Endothelial cell of hepatic sinusoid (primary cell): ENCODE measurements at regions not wholly inside any gene's neighbourhood (a gene's known extent, or its start where the extent isn't known, plus 50 kb on each side); places are given as distances from the start of the nearest gene placed in this dataset.

ENCODE experiments used
- in situ Hi-C: cut with HindIII; loops from 2 replicates; pipeline ENCODE4 v1.10.0; 2017; ENCODE audit warnings: low sequenced_read_pairs

DNA sequence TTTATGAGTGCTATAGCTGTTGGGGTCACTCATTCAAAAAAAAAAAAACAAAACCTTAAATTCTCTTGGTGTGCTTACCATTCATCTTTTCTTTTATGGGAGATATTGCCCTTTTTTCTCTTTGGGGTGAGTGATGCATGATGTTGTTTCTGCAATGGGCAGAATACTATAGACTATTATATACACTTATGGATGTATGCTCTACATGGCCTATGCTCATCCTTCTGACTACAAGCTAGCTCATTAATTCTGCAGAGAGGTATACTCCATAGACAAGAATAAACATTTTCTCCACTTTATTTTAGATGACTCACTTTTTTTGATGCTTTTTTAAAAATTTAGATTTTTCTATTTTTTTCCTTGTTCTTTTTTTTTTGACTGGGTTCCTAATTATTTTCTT, 160.3 kb upstream of the ANK2 start:
- in situ Hi-C loops = no loop called here

- in situ Hi-C loops = no loop called here
Observed at GRCh38 chr4:112889619-112890527, 159.6 kb upstream of the ANK2 start.

GRCh38 chr4:112894480-112894879, 155.0 kb upstream of the ANK2 start:
- in situ Hi-C loops = no loop called here

- in situ Hi-C loops = no loop called here
Observed at GRCh38 chr4:112894951-112895350, 154.5 kb upstream of the ANK2 start.

DNA sequence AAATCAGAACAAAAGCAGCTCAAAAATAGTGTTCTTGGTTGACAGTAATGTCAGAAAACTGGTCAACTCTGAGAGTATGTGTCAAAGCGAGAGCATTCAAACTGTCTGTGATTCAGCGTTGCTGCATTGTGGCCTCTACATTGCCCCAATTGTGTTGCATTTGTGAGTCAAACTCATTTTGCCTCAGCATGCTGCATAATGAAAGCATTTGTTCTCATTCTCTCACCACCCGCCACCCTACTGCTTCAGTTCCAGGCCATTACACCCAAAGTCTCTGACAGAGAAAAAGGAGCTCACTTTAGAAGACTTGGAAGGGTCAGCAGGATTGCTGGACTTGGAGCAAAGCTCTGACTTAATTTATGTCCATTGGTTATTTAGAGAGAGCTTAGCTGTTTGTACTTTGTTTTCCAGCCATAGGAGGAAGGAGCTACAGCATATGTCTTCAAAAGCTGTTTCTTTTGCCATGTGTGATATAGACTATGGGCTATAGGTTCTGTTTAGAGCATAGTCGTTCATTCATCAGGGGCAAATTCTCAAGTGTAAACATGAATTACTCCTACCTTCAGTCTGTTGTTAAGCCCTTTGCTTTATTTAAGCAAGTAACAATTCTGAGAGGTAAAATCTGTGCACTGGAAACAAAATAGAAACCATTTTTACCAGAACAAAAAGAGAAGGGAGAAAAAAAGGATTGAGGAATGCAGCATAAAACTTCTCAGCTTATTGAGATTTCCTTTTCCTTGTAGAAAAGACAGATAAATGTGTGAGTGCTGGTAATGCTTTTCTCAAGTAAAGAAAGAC, 153.4 kb upstream of the ANK2 start:
- in situ Hi-C loops = no loop called here

DNA sequence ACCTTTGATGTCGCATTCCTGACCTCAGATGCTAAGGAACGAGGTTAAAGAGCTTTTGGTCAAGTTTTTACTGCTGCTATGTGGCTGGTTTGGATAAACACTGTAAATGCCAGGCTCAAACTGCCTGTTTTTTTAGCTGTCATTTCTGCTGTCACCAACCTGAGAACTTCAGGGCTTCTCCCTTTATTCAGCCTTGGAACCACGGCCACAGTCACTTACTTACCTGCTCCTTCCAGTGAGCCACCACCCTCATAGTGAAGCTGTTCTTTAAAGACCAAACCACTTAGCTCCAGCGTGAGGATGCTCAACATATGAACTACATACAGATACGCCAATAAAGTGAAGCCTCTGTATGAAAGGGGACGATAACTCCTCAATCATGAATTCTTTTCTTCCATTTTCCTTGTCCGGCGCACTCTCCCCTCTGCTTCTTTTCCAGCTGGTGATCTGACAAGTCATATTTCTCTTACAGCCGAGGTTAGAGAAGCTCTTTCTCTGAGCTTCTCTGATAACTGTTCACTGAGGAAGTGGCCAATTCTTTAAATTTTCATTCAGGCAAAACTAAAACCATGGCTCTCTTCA, 152.8 kb upstream of the ANK2 start:
- in situ Hi-C loops = no loop called here

GRCh38 chr4:112897543-112897942, 151.9 kb upstream of the ANK2 start:
- in situ Hi-C loops = no loop called here

DNA sequence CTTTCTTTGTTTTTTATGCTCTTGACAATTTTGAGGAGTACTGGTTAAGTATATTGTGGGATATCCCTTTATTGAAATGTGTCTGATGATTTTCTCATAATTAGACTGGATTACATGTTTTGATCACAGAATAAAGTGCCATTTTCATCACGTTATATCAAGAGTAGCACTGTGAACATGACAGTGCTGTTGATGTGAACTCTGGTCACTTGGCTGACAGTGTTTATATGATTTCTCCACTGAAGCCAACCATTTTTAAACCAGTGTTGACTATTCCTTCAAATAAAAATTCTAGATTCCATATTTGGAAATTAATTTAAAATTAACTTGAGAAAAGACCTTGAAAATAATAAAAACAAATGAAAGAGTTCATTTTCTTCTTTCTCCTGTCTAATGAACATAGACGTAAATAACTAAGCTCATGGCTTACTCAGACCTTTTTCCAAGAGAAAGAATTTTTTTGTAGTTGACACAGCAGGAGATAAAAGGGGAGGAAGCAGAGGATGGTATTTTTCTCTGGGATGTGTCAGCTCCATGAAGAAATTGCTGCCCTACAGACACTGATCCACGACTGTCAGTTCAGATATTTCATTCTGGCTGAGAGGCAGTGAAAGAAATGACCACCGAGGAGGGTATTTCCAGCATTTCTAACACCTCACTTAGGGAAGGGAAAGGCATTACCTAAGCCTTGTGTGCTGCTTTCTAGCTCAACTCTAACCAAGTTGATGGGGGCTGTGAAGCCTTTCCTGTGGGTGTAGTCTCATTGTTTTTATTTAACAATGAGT, 150.9 kb upstream of the ANK2 start:
- in situ Hi-C loops = no loop called here

DNA sequence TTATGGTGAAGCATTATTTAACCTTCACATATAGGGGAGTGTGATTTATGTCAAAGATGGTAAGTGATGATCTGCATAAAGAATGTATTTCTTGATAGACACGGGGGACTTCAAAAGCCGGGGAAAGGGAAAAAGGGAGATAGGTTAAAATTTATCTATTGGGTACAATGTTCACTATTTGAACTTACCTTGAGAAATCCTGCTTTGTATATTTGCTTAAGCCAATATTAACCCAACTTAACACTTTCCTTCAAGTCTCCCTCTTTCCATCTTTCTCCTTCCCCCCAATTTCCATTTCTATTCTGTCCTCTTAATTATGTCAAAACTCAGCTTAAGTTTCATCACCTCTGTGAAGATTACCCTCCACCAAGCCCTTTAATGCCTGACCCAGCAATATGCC, 149.0 kb upstream of the ANK2 start:
- in situ Hi-C loops = no loop called here

DNA sequence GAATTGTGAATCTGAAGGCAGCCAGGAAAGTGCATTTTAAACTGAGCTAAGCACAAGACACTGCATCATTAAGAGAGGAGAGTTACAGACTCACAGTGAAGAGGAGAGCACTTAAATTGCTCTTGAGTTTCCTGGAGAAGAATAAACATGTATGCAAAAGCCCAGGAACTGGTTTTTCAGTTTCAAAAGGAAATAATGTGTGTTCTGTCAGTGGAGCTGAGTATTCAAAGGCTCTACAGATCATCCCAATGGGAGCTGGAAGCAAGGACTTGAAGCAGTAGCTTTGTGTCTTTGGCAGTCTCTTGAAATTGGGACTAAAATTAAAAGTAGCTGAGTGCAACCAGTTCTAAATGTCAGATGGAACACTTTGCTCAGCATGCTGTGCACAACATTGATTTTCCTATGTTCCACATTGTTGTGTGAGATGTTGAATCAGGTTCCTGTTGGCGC, 147.5 kb upstream of the ANK2 start:
- in situ Hi-C loops = no loop called here

GRCh38 chr4:112905728-112906127, 143.7 kb upstream of the ANK2 start:
- in situ Hi-C loops = no loop called here

DNA sequence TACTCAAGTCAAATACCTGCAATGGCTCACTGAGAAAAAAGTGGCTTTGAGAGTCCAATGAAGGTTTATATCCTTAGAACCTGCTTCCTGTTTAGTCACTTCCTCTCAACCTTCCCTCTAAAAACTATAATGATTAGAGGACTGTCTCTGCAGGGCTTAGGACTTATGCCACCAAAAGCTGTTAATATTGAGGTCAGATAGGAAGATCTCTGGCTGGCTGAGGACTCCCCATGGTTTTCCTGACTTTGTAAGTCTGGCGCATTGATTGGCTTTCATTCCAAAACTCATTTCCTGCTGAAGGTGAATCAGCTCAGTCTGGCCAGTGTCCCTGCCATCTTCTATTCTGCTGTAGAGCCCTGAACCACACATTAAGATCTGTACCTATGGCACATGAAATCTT, 140.9 kb upstream of the ANK2 start:
- in situ Hi-C loops = no loop called here

GRCh38 chr4:112910109-112910736, 139.2 kb upstream of the ANK2 start:
- in situ Hi-C loops = no loop called here

DNA sequence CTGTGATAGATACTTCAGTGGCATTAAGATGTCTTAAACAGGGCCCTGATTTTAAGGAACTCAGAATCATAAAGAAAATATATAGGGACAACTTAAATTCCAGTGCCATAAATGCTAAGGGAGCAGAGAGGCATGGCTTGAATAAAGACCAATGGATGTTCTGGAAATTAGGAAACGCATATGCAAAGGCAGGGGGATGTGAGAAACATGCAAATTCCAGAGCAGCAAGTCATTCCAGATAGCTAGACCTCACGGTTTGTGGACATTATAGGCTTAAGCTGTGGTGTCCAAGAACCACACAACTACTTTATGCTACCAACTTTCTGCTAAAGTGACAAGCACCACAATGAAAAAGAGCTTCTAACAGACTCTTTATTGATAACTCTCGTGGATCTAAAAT, 132.6 kb upstream of the ANK2 start:
- in situ Hi-C loops = no loop called here

DNA sequence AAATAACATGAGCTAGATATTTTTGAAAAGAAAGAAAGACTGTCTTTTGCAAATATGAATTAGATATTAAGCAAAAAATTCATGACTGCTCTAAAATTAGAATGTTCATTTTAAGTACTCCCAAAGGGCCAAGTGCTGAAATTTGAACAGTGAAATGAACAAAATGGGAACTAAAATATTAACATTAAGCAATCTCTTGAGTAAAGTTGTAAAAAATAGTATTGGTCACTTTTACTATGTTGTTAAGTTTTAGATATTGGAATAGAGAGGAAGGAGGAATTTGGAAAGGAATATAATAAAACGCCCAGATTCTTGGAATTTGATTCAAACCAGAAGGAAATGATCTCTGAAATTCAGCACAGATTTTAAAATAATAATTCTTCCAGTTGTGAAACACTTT, 125.9 kb upstream of the ANK2 start:
- in situ Hi-C loops = no loop called here

DNA sequence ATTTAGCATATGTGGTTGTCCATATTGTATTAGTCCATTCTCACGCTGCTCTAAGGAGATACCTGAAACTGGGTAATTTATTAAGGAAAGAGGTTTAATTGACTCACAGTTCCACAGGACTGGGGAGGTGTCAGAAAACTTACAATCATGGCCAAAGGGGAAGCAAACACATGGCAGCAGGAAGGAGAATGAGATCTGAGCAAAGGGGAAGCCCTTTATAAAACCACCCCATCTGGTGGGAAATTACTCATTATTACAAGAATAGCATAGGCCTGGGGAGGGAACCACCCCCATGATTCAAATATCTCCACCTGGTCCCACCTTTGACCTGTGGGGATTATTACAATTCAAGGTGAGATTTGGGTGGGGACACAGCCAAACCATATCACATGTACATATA, 122.6 kb upstream of the ANK2 start:
- in situ Hi-C loops = no loop called here

DNA sequence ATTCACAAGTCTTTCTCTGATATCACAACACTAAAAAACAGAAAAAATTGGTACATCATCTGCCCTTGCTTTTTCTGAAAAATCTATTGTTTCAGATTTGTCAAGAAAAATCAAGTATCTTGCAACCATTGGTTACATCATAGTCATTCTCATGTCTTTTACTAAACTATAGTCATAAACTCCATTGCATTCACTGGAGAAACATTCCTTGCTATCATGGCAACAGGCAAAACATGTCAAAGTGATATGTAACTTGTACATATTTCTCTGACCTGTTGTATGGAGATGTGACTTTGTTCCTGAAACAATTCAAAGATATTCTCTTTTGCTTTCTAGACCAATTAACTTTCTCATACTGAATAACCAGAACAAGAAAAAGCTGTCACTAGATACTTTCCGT, 121.9 kb upstream of the ANK2 start:
- in situ Hi-C loops = no loop called here

GRCh38 chr4:112931001-112931400, 118.5 kb upstream of the ANK2 start:
- in situ Hi-C loops = no loop called here

GRCh38 chr4:112933790-112934189, 115.7 kb upstream of the ANK2 start:
- in situ Hi-C loops = no loop called here

GRCh38 chr4:112938461-112939058, 110.9 kb upstream of the ANK2 start:
- in situ Hi-C loops = no loop called here
